Pancreas (tissue), 10 donors: ENCODE measurements at regions not wholly inside any gene's neighbourhood (a gene's known extent, or its start where the extent isn't known, plus 50 kb on each side); places are given as distances from the start of the nearest gene placed in this dataset.
A peak's percentile ranks its signal among the peaks of the same experiment; 100 is the strongest.
"Not testable (repeated sequence)": the region's sequence is repeated elsewhere in the genome, so short reads cannot be mapped to it uniquely, and the experiment has no call there.

Experiments used
- ATAC-seq, 4 donors: fragments of 200-7000 bp; cut with Tn5 transposase; one replicate each; pipeline versions ENCODE4 v1.8.0 to v1.9.1; 2020; ENCODE audit warnings: mild to moderate bottlenecking in 4 of 4, moderate library complexity in 4 of 4
- DNase-seq, 6 donors: peaks; one replicate each; pipeline ENCODE4 v3.0.0-alpha.2; 2020
- FAIRE-seq: peaks from 2 replicates; lab custom pipeline; 2012; peaks lifted over from hg19 to GRCh38; lab: Jason Lieb, UNC
- H3K27ac ChIP-seq, 4 donors: fragments of 200-600 bp; sonication (generic); 1 replicate in 3 of 4; 2 replicates in 1 of 4; pipeline versions ENCODE4 v1.5.0 to v1.8.0; 2020
- H3K27me3 ChIP-seq, 4 donors: fragments of 200-600 bp; one replicate each; pipeline ENCODE4 v1.8.0; 2021
- H3K36me3 ChIP-seq, 3 donors: fragments of 200-600 bp; sonication (generic) in 1 of 3; one replicate each; pipeline versions ENCODE4 v1.5.0 to v1.8.0; 2020 to 2021
- H3K4me1 ChIP-seq, 3 donors: fragments of 200-600 bp; one replicate each; pipeline ENCODE4 v1.8.0; 2021
- H3K4me3 ChIP-seq, 4 donors: fragments of 200-600 bp; sonication (generic) in 2 of 4; one replicate each; pipeline versions ENCODE4 v1.5.0 to v1.8.0; 2020 to 2021
- H3K9me3 ChIP-seq, 4 donors: fragments of 200-600 bp; one replicate each; pipeline ENCODE4 v1.8.0; 2021
- CTCF ChIP-seq, 4 donors: fragments of 200-600 bp; sonication (generic) in 3 of 4; IDR thresholded peaks; one replicate each; pipeline versions ENCODE4 v1.5.0 to v1.8.0; 2021; ENCODE audit warnings: antibody characterized with exemption in 4 of 4
- WGBS, 2 donors: extraction: QIAGEN DNeasy Blood & Tissue Kit; methylation state at CpG; one replicate each; pipeline ENCODE4 v1.1.7; 2013; 5-methylcytosine and 5-hydroxymethylcytosine counted together
- intact Hi-C, 3 donors: fragments of 100-400 bp; cut with DNase I; formaldehyde crosslinking; loops; one replicate each; pipeline versions ENCODE4 v1.11.1 to v1.14.2; 2022
- donor health status: healthy with polysubstance abuse.
- donor health status: DM: no; HTN: no; CAD: no; lungs with moderate emphysema.
- donor health status: DM: no; HTN: no; CAD: no.
- donor health status: control.
- donor health status: control.
- donor health status: Bipolar disorder and iron deficiency.
- donor health status: DM: yes; HTN: yes; CAD: no.
- donor health status: DM: no; HTN: no; CAD: no.
- donor health status: DM: no; HTN: no; CAD: no.
- donor health status: DM: yes; HTN: yes; CAD: no.

GRCh38 chrX:94676285-94676684, 1002.3 kb downstream of the FAM133A start:
- H3K4me1 ChIP-seq, result no peaks in the 10 kb centered on the region
- H3K4me3 ChIP-seq, result no peak overlapping the region
- H3K9me3 ChIP-seq, result no peaks in the 10 kb centered on the region
- 87 to 94% methylated on average over 2 of the region's 2 CpGs for WGBS, 2 donors
- no peak for DNase-seq
- H3K27ac ChIP-seq, result no peak overlapping the region
- no peak for ATAC-seq
- intact Hi-C loops, result no loop called here
- H3K27me3 ChIP-seq, result peaks cover 0 to 6% (median 0%) of the 10 kb centered on the region in 4 donors
- FAIRE-seq, result no peak
- no peaks in the 10 kb centered on the region for H3K36me3 ChIP-seq
- TF ChIP-seq CTCF (IDR thresholded peaks at IDR 0.05), result no peak

GRCh38 chrX:94686071-94686470, 1012.1 kb downstream of the FAM133A start:
- intact Hi-C loops, result no loop called here
- FAIRE-seq, result no peak
- 39% methylated on average over 2 of the region's 2 CpGs for WGBS, 2 donors
- Histone ChIP-seq H3K27me3 (peaks cover 0 to 7% (median 4%) of the 10 kb centered on the region in 4 donors), H3K9me3 (no peaks in the 10 kb centered on the region), H3K36me3 (no peaks in the 10 kb centered on the region), H3K4me1 (no peaks in the 10 kb centered on the region), H3K27ac (no peak overlapping the region), H3K4me3 (no peak overlapping the region)
- no peak for TF ChIP-seq CTCF (IDR thresholded peaks at IDR 0.05)
- no peak for ATAC-seq
- DNase-seq, result no peak

- intact Hi-C loops, result no loop called here
- TF ChIP-seq CTCF (IDR thresholded peaks at IDR 0.05), result no peak
- no peak for DNase-seq
- Histone ChIP-seq H3K36me3 (no peaks in the 10 kb centered on the region), H3K4me1 (no peaks in the 10 kb centered on the region), H3K9me3 (no peaks in the 10 kb centered on the region), H3K4me3 (no peak overlapping the region), H3K27ac (no peak overlapping the region), H3K27me3 (peaks cover 0 to 4% (median 0%) of the 10 kb centered on the region in 4 donors)
- no peak for FAIRE-seq
- ATAC-seq, result no peak
- 30 to 66% methylated on average over 3 of the region's 3 CpGs for WGBS, 2 donors
Measured at GRCh38 chrX:94695910-94696309, 1021.9 kb downstream of the FAM133A start.

- H3K4me1 ChIP-seq, H3K27ac ChIP-seq, ATAC-seq, H3K4me3 ChIP-seq, H3K9me3 ChIP-seq, H3K27me3 ChIP-seq, FAIRE-seq, DNase-seq, H3K36me3 ChIP-seq, intact Hi-C loops: not testable (repeated sequence)
- 78 to 91% methylated on average over 13 of the region's 15 CpGs for WGBS, 2 donors
Measured at GRCh38 chrX:94704348-94705256, 1030.6 kb downstream of the FAM133A start.

- 83 to 90% methylated on average over 2 of the region's 2 CpGs for WGBS, 2 donors
- Histone ChIP-seq H3K36me3 (no peaks in the 10 kb centered on the region), H3K27me3 (peaks cover 0 to 7% (median 0%) of the 10 kb centered on the region in 4 donors), H3K9me3 (no peaks in the 10 kb centered on the region), H3K4me1 (no peaks in the 10 kb centered on the region), H3K4me3 (no peak overlapping the region), H3K27ac (no peak overlapping the region)
- intact Hi-C loops, result no loop called here
- TF ChIP-seq CTCF (IDR thresholded peaks at IDR 0.05), result no peak
- FAIRE-seq (peak; percentile 96), ATAC-seq (no peak), DNase-seq (no peak)
Measured at GRCh38 chrX:94721386-94721785, 1047.4 kb downstream of the FAM133A start.
